H1 (cell line): ENCODE measurements at regions not wholly inside any gene's neighbourhood (a gene's known extent, or its start where the extent isn't known, plus 50 kb on each side); places are given as distances from the start of the nearest gene placed in this dataset.
"Not testable (repeated sequence)": the region's sequence is repeated elsewhere in the genome, so short reads cannot be mapped to it uniquely, and the experiment has no call there.

Source experiments
- CTCF ChIA-PET: fragments of 300-600 bp; sonication (Branson Sonifier 250); formaldehyde crosslinking; loops from one replicate; lab custom pipeline; 2021; ENCODE audit not compliant: partially characterized antibody; lab: Charles Lee
- POLR2A ChIA-PET: fragments of 300-600 bp; sonication (Branson Sonifier 250); formaldehyde crosslinking; loops from one replicate; lab custom pipeline; 2021; ENCODE audit warnings: inconsistent platforms; ENCODE audit not compliant: partially characterized antibody; lab: Charles Lee
- DNase-seq, 2 experiments: peaks; one replicate each; pipeline versions ENCODE4 v3.0.0 to v3.0.0-alpha.2; 2010 to 2022; ENCODE audit warnings: low spot score in 2 of 2, low read depth in 1 of 2, mixed read lengths in 1 of 2
- FAIRE-seq: peaks from 2 replicates; lab custom pipeline; 2011; peaks lifted over from hg19 to GRCh38; lab: Jason Lieb, UNC
- H2AFZ ChIP-seq: 2 replicates; pipeline ENCODE4 v1.8.1; 2012; ENCODE audit warnings: low read length, inconsistent platforms
- H2AK5ac ChIP-seq: 2 replicates; pipeline ENCODE4 v1.6.1; 2013; ENCODE audit warnings: low read depth, low read length
- H2BK120ac ChIP-seq: replicated peaks from 2 replicates; pipeline ENCODE3; 2013; ENCODE audit warnings: low read depth, low read length, inconsistent platforms
- H2BK12ac ChIP-seq: 2 replicates; pipeline ENCODE4 v1.6.1; 2013; ENCODE audit warnings: low read depth, low read length
- H2BK15ac ChIP-seq: 2 replicates; pipeline ENCODE4 v1.6.1; 2013; ENCODE audit warnings: low read length
- H2BK20ac ChIP-seq: 2 replicates; pipeline ENCODE4 v1.6.1; 2013; ENCODE audit warnings: low read length
- H2BK5ac ChIP-seq: 2 replicates; pipeline ENCODE4 v1.6.1; 2013; ENCODE audit warnings: low read depth, low read length
- H3K14ac ChIP-seq: 2 replicates; pipeline ENCODE4 v1.6.1; 2013; ENCODE audit warnings: inconsistent platforms; ENCODE audit not compliant: insufficient read length
- H3K18ac ChIP-seq: 2 replicates; pipeline ENCODE4 v1.6.1; 2013; ENCODE audit warnings: low read length; ENCODE audit errors: extremely low read depth
- H3K23ac ChIP-seq: 2 replicates; pipeline ENCODE4 v1.6.1; 2013; ENCODE audit warnings: inconsistent platforms; ENCODE audit not compliant: insufficient read length
- H3K23me2 ChIP-seq: 2 replicates; pipeline ENCODE4 v1.6.1; 2013; ENCODE audit warnings: low read depth, low read length
- H3K27ac ChIP-seq: 2 replicates; pipeline ENCODE4 v1.6.1; 2011; ENCODE audit warnings: low read depth, low read length, inconsistent platforms
- H3K27me3 ChIP-seq, 4 experiments: replicated peaks in 1 of 4; 1 replicate in 1 of 4; 2 replicates in 3 of 4; pipeline versions ENCODE4 v1.6.1 to v1.8.1; 2011 to 2013; ENCODE audit warnings: low read length in 3 of 4, mild to moderate bottlenecking in 3 of 4, inconsistent platforms in 2 of 4, mixed read lengths in 2 of 4, moderate library complexity in 1 of 4; ENCODE audit not compliant: control insufficient read depth in 3 of 4, insufficient read depth in 3 of 4; ENCODE audit errors: extremely low read depth in 1 of 4
- H3K36me3 ChIP-seq, 4 experiments: 2 replicates each; pipeline versions ENCODE4 v1.6.1 to v1.8.1; 2011 to 2013; ENCODE audit warnings: mild to moderate bottlenecking in 4 of 4, low read length in 3 of 4, moderate library complexity in 2 of 4, control low read depth in 1 of 4, inconsistent platforms in 1 of 4; ENCODE audit not compliant: insufficient read depth in 4 of 4, control insufficient read depth in 2 of 4
- H3K4ac ChIP-seq: replicated peaks from 2 replicates; pipeline ENCODE3; 2013; ENCODE audit warnings: low read length, low read depth, mixed read lengths, inconsistent platforms; ENCODE audit not compliant: insufficient read length
- H3K4me1 ChIP-seq, 4 experiments: replicated peaks in 1 of 4; 1 replicate in 1 of 4; 2 replicates in 3 of 4; pipeline versions ENCODE4 v1.6.1 to v1.8.1; 2011 to 2013; ENCODE audit warnings: low read length in 3 of 4, inconsistent platforms in 2 of 4, mixed read lengths in 1 of 4; ENCODE audit not compliant: insufficient read depth in 4 of 4, control insufficient read depth in 3 of 4
- H3K4me2 ChIP-seq, 2 experiments: 2 replicates each; pipeline versions ENCODE4 v1.6.1 to v1.8.1; 2011 to 2013; ENCODE audit warnings: low read depth in 2 of 2, low read length in 2 of 2, control low read depth in 1 of 2, inconsistent platforms in 1 of 2, mild to moderate bottlenecking in 1 of 2; ENCODE audit not compliant: insufficient read depth in 1 of 2
- H3K4me3 ChIP-seq, 4 experiments: fragments of 200-600, 300-600 bp in 1 of 4; sonication (generic), shearing (Covaris generic), sonication (Bioruptor Twin) in 1 of 4; 2 replicates each; pipeline versions ENCODE4 v1.5.1 to v1.8.1; 2011 to 2016; ENCODE audit warnings: low read length in 4 of 4, low read depth in 3 of 4, control low read depth in 2 of 4, inconsistent platforms in 2 of 4, mild to moderate bottlenecking in 2 of 4, mixed read lengths in 1 of 4, moderate library complexity in 1 of 4; ENCODE audit not compliant: insufficient read depth in 2 of 4; ENCODE audit errors: extremely low read depth in 1 of 4
- H3K56ac ChIP-seq: replicated peaks from 2 replicates; pipeline ENCODE3; 2013; ENCODE audit warnings: low read depth, mild to moderate bottlenecking, mixed read lengths, low read length, inconsistent platforms; ENCODE audit not compliant: insufficient read length
- H3K79me1 ChIP-seq: 2 replicates; pipeline ENCODE4 v1.6.1; 2013; ENCODE audit warnings: low read depth, low read length, control low read depth
- H3K79me2 ChIP-seq, 2 experiments: 2 replicates each; pipeline versions ENCODE4 v1.6.1 to v1.8.1; 2012 to 2013; ENCODE audit warnings: low read length in 2 of 2, mild to moderate bottlenecking in 2 of 2, inconsistent platforms in 1 of 2; ENCODE audit not compliant: insufficient read depth in 2 of 2, control insufficient read depth in 1 of 2
- H3K9ac ChIP-seq, 4 experiments: replicated peaks in 1 of 4; 1 replicate in 1 of 4; 2 replicates in 3 of 4; pipeline versions ENCODE4 v1.6.1 to v1.8.1; 2011 to 2013; ENCODE audit warnings: low read depth in 3 of 4, low read length in 3 of 4, control low read depth in 2 of 4, mild to moderate bottlenecking in 2 of 4, moderate library complexity in 2 of 4, inconsistent platforms in 1 of 4; ENCODE audit errors: extremely low read depth in 1 of 4
- H3K9me3 ChIP-seq, 2 experiments: 2 replicates each; pipeline versions ENCODE4 v1.6.1 to v1.8.1; 2012 to 2013; ENCODE audit warnings: mild to moderate bottlenecking in 2 of 2, moderate library complexity in 2 of 2, control low read depth in 1 of 2, inconsistent platforms in 1 of 2, low read depth in 1 of 2, low read length in 1 of 2, mixed read lengths in 1 of 2; ENCODE audit not compliant: insufficient read depth in 2 of 2
- H4K20me1 ChIP-seq, 2 experiments: replicated peaks in 1 of 2; 2 replicates each; pipeline versions ENCODE3 to v1.8.1; 2011 to 2013; ENCODE audit warnings: inconsistent platforms in 2 of 2, low read length in 2 of 2, mild to moderate bottlenecking in 1 of 2; ENCODE audit not compliant: insufficient read depth in 2 of 2, control insufficient read depth in 1 of 2
- H4K5ac ChIP-seq: 2 replicates; pipeline ENCODE4 v1.6.1; 2013; ENCODE audit warnings: low read length, low read depth, mixed read lengths, inconsistent platforms; ENCODE audit not compliant: insufficient read length
- H4K8ac ChIP-seq: 2 replicates; pipeline ENCODE4 v1.8.0; 2013; ENCODE audit warnings: mild to moderate bottlenecking, moderate library complexity, low read length, inconsistent platforms; ENCODE audit not compliant: insufficient read depth; ENCODE audit errors: extremely low read depth
- H4K91ac ChIP-seq: replicated peaks from 2 replicates; pipeline ENCODE3; 2013; ENCODE audit warnings: low read length, mixed read lengths, inconsistent platforms; ENCODE audit not compliant: insufficient read length
- whole genome bisulfite sequencing, 2 experiments: shearing (Covaris generic) in 1 of 2; methylation state at CpG; one replicate each; pipeline versions ENCODE4 v1.1.6 to v1.1.7; 2013 to 2015; ENCODE audit warnings: low lambda C conversion rate in 2 of 2, mixed read lengths in 2 of 2, inconsistent platforms in 1 of 2, low coverage in 1 of 2, missing lambda C conversion rate in 1 of 2; ENCODE audit not compliant: insufficient replicate concordance in 2 of 2, insufficient coverage in 1 of 2, insufficient read length in 1 of 2; ENCODE audit errors: extremely low coverage in 1 of 2, missing lambda C conversion rate in 1 of 2; 5-methylcytosine and 5-hydroxymethylcytosine counted together

- H4K20me1 ChIP-seq, H3K36me3 ChIP-seq, H3K27me3 ChIP-seq, H4K91ac ChIP-seq, H4K5ac ChIP-seq, H2BK12ac ChIP-seq, H2BK15ac ChIP-seq, H3K18ac ChIP-seq, H3K56ac ChIP-seq, H2AFZ ChIP-seq, H3K9me3 ChIP-seq, H2AK5ac ChIP-seq, H3K79me2 ChIP-seq, H3K27ac ChIP-seq, H3K4ac ChIP-seq, H4K8ac ChIP-seq, H3K9ac ChIP-seq, DNase-seq, H3K23me2 ChIP-seq, POLR2A ChIA-PET, H2BK5ac ChIP-seq, H2BK20ac ChIP-seq, H3K23ac ChIP-seq, H3K4me3 ChIP-seq, H3K4me2 ChIP-seq, H3K4me1 ChIP-seq, H3K79me1 ChIP-seq, FAIRE-seq, H2BK120ac ChIP-seq, H3K14ac ChIP-seq: not testable (repeated sequence)
- CTCF ChIA-PET: interaction anchor here (0.6 to 1.0 kb wide), 4 partner anchors 51 to 640 kb away, joined by 3 to 4 read pairs (median 3); no protein-coding TSS in a partner anchor
- 94% methylated on average over 7 of the region's 7 CpGs; no CpG with 5 or more reads in 1 of the 2 experiments for WGBS, 2 experiments
Observed at GRCh38 chr3:19813743-19814142, 120.3 kb downstream of the EFHB start.
